HepG2 (cell line): ENCODE measurements at regions not wholly inside any gene's neighbourhood (a gene's known extent, or its start where the extent isn't known, plus 50 kb on each side); places are given as distances from the start of the nearest gene placed in this dataset.

ENCODE experiments used
- ATAC-seq: fragments of 200-7000 bp; cut with Tn5 transposase; 3 replicates; pipeline ENCODE4 v1.9.1; 2020; ENCODE audit warnings: mild to moderate bottlenecking, moderate library complexity
- BruUV-seq: library from RNA; stranded (reverse); fragments of 400-500 nt; replicated peaks from 2 replicates; lab custom pipeline; 2021; lab: Mats Ljungman, UMichigan
- CTCF ChIA-PET: fragments of 300-600 bp; formaldehyde crosslinking; extraction: SDS; loops from one replicate; lab custom pipeline; 2021; ENCODE audit warnings: low total read pairs, inconsistent platforms, low intra/inter-chr PET ratio; lab: Yijun Ruan, JAX
- POLR2A ChIA-PET: fragments of 350-600 bp; sonication (Branson Sonifier 250); formaldehyde crosslinking; loops from one replicate; lab custom pipeline; 2020; ENCODE audit warnings: antibody characterized with exemption, inconsistent platforms; lab: Yijun Ruan, JAX
- DNase-seq: peaks from one replicate; pipeline ENCODE4 v3.0.0-alpha.2; 2015; ENCODE audit warnings: low spot score
- FAIRE-seq: peaks from 3 replicates; lab custom pipeline; 2011; peaks lifted over from hg19 to GRCh38; lab: Jason Lieb, UNC
- H2AFZ ChIP-seq: one replicate; pipeline ENCODE4 v1.6.1; 2011; ENCODE audit warnings: low read length, inconsistent platforms
- H3K27ac ChIP-seq: fragments of 300-600 bp; 3 replicates; pipeline ENCODE4 v1.8.0; 2011; ENCODE audit warnings: mixed run types, mild to moderate bottlenecking, mixed read lengths, low read length, inconsistent platforms; ENCODE audit not compliant: insufficient read depth; ENCODE audit errors: extremely low read length
- H3K27me3 ChIP-seq, 2 experiments: fragments of 200-600 bp in 1 of 2; 2 replicates in 1 of 2; 3 replicates in 1 of 2; pipeline versions ENCODE4 v1.6.0 to v1.8.0; 2011; ENCODE audit warnings: low read length in 2 of 2, mild to moderate bottlenecking in 2 of 2, moderate library complexity in 2 of 2, inconsistent platforms in 1 of 2; ENCODE audit not compliant: insufficient read depth in 2 of 2, control insufficient read depth in 1 of 2
- H3K36me3 ChIP-seq, 2 experiments: fragments of 200-600 bp in 1 of 2; replicated peaks in 1 of 2; 2 replicates in 1 of 2; 3 replicates in 1 of 2; pipeline versions ENCODE4 v1.5.1 to v1.8.0; 2011; ENCODE audit warnings: low read length in 2 of 2, inconsistent platforms in 1 of 2; ENCODE audit not compliant: insufficient read depth in 2 of 2, control insufficient read depth in 1 of 2
- H3K4me1 ChIP-seq: 2 replicates; pipeline ENCODE4 v1.5.1; 2012; ENCODE audit warnings: low read length, inconsistent platforms; ENCODE audit not compliant: insufficient read depth
- H3K4me2 ChIP-seq: 2 replicates; pipeline ENCODE4 v1.6.0; 2011; ENCODE audit warnings: low read depth, low read length, inconsistent platforms
- H3K4me3 ChIP-seq, 3 experiments: fragments of 200-600 bp in 1 of 3; sonication (generic), shearing (Covaris generic) in 1 of 3; replicated peaks in 1 of 3; 2 replicates each; pipeline ENCODE4 v1.5.1; 2011 to 2016; ENCODE audit warnings: low read length in 3 of 3, inconsistent platforms in 2 of 3, low read depth in 2 of 3, mild to moderate bottlenecking in 2 of 3, control low read depth in 1 of 3, mixed read lengths in 1 of 3; ENCODE audit not compliant: insufficient read depth in 1 of 3
- H3K79me2 ChIP-seq: one replicate; pipeline ENCODE4 v1.6.1; 2011; ENCODE audit warnings: low read length, inconsistent platforms; ENCODE audit not compliant: insufficient read depth
- H3K9ac ChIP-seq: 2 replicates; pipeline ENCODE4 v1.6.0; 2011; ENCODE audit warnings: mild to moderate bottlenecking, low read depth, low read length, inconsistent platforms; ENCODE audit not compliant: insufficient read depth
- H3K9me3 ChIP-seq: 2 replicates; pipeline ENCODE4 v1.5.1; 2012; ENCODE audit warnings: mild to moderate bottlenecking, low read length
- H4K20me1 ChIP-seq: 2 replicates; pipeline ENCODE4 v1.6.0; 2011; ENCODE audit warnings: inconsistent platforms, mild to moderate bottlenecking, low read length, moderate library complexity; ENCODE audit not compliant: insufficient read depth
- BORCS8-MEF2B ChIP-seq: sonication (generic); formaldehyde crosslinking; IDR thresholded peaks from 2 replicates; pipeline ENCODE4 v1.8.0; 2022; ENCODE audit warnings: mild to moderate bottlenecking, missing genetic modification reagents
- DNMT1 ChIP-seq: sonication (generic); formaldehyde crosslinking; IDR thresholded peaks from 2 replicates; pipeline ENCODE4 v1.5.1; 2020; ENCODE audit warnings: mild to moderate bottlenecking, missing genetic modification reagents
- ETV6 ChIP-seq: sonication (generic); formaldehyde crosslinking; conservative IDR thresholded peaks from 2 replicates; pipeline ENCODE4 v1.4.0; 2020; ENCODE audit warnings: missing genetic modification reagents
- MEF2D ChIP-seq: sonication (generic); formaldehyde crosslinking; IDR thresholded peaks from 2 replicates; pipeline ENCODE4 v1.5.1; 2020; ENCODE audit warnings: mild to moderate bottlenecking, missing genetic modification reagents
- NFIB ChIP-seq: sonication (generic); formaldehyde crosslinking; IDR thresholded peaks from 2 replicates; pipeline ENCODE4 v1.9.0; 2021; ENCODE audit warnings: missing genetic modification reagents, mild to moderate bottlenecking, borderline replicate concordance
- NRL ChIP-seq: sonication (generic); formaldehyde crosslinking; IDR thresholded peaks from 2 replicates; pipeline ENCODE4 v1.5.0; 2020; ENCODE audit warnings: missing genetic modification reagents, mild to moderate bottlenecking, moderate library complexity, borderline replicate concordance
- RAD51 ChIP-seq: fragments of 450-650 bp; IDR thresholded peaks from 2 replicates; pipeline ENCODE4 v1.6.1; 2016; ENCODE audit warnings: borderline replicate concordance
- RBM22 ChIP-seq: fragments of 200-400 bp; formaldehyde crosslinking; optimal IDR thresholded peaks from 2 replicates; pipeline ENCODE3; 2017; ENCODE audit warnings: mild to moderate bottlenecking, low read length, moderate library complexity
- TBP ChIP-seq: sonication (generic); formaldehyde crosslinking; IDR thresholded peaks from 2 replicates; pipeline ENCODE4 v1.5.0; 2020; ENCODE audit warnings: missing genetic modification reagents
- THAP11 ChIP-seq: IDR thresholded peaks from 2 replicates; pipeline ENCODE4 v1.6.1; 2016; ENCODE audit warnings: missing biosample characterization, missing genetic modification reagents
- ZNF460 ChIP-seq: sonication (generic); formaldehyde crosslinking; IDR thresholded peaks from 2 replicates; pipeline ENCODE4 v1.5.1; 2020; ENCODE audit warnings: missing genetic modification reagents, mild to moderate bottlenecking, borderline replicate concordance
- ZNF644 ChIP-seq: IDR thresholded peaks from 2 replicates; pipeline ENCODE4 v1.6.1; 2016; ENCODE audit warnings: low read depth
- ZNF678 ChIP-seq: sonication (generic); formaldehyde crosslinking; IDR thresholded peaks from 2 replicates; pipeline ENCODE4 v1.4.0; 2020; ENCODE audit warnings: mild to moderate bottlenecking, missing genetic modification reagents
- WGBS: methylation state at CpG from one replicate; pipeline ENCODE4 v1.1.6; 2017; ENCODE audit warnings: low lambda C conversion rate; 5-methylcytosine and 5-hydroxymethylcytosine counted together
- in situ Hi-C: cut with HindIII; loops from 2 replicates; pipeline ENCODE4 v1.10.0; 2017; ENCODE audit warnings: low pct_unique_long_range_greater_than_20kb; ENCODE audit not compliant: extremely low pct_ligation_motif_present
- intact Hi-C: fragments of 100-400 bp; cut with micrococcal nuclease; formaldehyde crosslinking; loops from one replicate; pipeline ENCODE4 v1.10.0; 2022; ENCODE audit not compliant: unreplicated experiment
- TF ChIP-seq, protein P1 (sequence below): sonication (generic); formaldehyde crosslinking; IDR thresholded peaks from 2 replicates; pipeline ENCODE4 v1.4.0; 2020; ENCODE audit warnings: missing genetic modification reagents
- TF ChIP-seq, protein P2 (sequence below): sonication (generic); formaldehyde crosslinking; IDR thresholded peaks from 2 replicates; pipeline ENCODE4 v1.9.0; 2021; ENCODE audit warnings: missing genetic modification reagents, borderline replicate concordance

DNA sequence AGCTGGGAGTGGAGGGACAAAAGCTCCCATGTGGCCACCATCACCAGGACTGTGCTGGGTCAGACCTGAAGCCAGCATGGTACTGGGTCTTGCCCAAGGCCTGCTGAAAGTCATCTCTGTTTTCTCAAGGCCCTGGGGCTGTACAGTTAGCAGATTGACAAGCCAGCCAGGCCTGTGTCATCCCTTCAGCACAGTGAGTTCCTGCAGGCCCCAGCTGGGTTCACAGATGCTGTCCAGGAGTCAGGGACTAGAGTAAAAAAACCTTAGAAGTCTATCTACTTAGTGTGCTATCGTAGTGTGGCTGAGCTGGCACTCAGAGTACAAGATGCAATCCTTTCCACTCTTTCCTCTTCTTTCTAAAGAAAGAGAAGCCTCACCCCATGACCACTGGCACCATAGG, 246.0 kb upstream of the NAALADL2 start:
- in situ Hi-C loops (no loop called here), intact Hi-C loops (no loop called here)
- H3K9ac ChIP-seq = no peak overlapping the region
- H3K27ac ChIP-seq = no peak overlapping the region
- no TSS peak for BruUV-seq
- H4K20me1 ChIP-seq = no peaks in the 10 kb centered on the region
- H3K4me3 ChIP-seq = no peak overlapping the region
- H3K36me3 ChIP-seq = no peaks in the 10 kb centered on the region
- H3K9me3 ChIP-seq = no peaks in the 10 kb centered on the region
- no peak for ATAC-seq
- H3K4me1 ChIP-seq = no peaks in the 10 kb centered on the region
- DNase-seq = no peak
- CTCF ChIA-PET = no interaction called here
- H3K79me2 ChIP-seq = no peaks in the 10 kb centered on the region
- no peak for FAIRE-seq
- TF ChIP-seq ZNF678 (CRISPR knock-in tag) (no peak), THAP11 (CRISPR knock-in tag) (no peak), DNMT1 (no peak), NFIB (CRISPR knock-in tag) (no peak)
- TF ChIP-seq, protein P1, sequence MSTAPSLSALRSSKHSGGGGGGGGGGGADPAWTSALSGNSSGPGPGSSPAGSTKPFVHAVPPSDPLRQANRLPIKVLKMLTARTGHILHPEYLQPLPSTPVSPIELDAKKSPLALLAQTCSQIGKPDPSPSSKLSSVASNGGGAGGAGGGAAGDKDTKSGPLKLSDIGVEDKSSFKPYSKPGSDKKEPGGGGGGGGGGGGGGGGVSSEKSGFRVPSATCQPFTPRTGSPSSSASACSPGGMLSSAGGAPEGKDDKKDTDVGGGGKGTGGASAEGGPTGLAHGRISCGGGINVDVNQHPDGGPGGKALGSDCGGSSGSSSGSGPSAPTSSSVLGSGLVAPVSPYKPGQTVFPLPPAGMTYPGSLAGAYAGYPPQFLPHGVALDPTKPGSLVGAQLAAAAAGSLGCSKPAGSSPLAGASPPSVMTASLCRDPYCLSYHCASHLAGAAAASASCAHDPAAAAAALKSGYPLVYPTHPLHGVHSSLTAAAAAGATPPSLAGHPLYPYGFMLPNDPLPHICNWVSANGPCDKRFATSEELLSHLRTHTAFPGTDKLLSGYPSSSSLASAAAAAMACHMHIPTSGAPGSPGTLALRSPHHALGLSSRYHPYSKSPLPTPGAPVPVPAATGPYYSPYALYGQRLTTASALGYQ (CRISPR knock-in tag) = no peak
- WGBS = 0% methylated on average over 1 of the region's 1 CpG
- no peak overlapping the region for H3K4me2 ChIP-seq
- no peak overlapping the region for H2AFZ ChIP-seq
- H3K27me3 ChIP-seq = no peaks in the 10 kb centered on the region
- POLR2A ChIA-PET = no interaction called here

DNA sequence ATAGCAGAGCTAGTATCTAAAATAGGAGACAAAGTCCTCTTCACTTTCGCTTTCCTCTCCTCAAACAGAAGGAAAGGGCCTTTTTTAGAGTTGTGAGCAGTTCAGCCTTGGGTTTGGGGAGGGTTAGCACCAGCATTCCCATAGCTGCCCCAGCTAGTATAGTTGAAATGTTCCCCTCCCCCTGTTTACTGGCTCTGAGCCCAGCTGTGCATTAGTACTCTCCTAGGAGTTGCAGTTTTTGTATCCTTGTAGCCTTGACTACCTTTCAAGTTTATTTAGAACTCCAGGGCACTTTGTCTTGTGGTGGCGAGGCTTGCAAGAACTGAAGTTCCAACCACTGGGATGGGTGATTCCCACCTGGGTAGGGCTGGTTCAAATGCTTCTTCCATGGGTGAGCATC, 245.1 kb upstream of the NAALADL2 start:
- in situ Hi-C loops (no loop called here), intact Hi-C loops (no loop called here)
- ATAC-seq (no peak), FAIRE-seq (no peak), DNase-seq (no peak)
- H3K79me2 ChIP-seq = no peaks in the 10 kb centered on the region
- no peak overlapping the region for H3K27ac ChIP-seq
- ChIA-PET POLR2A (no interaction called here), CTCF (no interaction called here)
- no peaks in the 10 kb centered on the region for H3K36me3 ChIP-seq
- 0% methylated on average over 2 of the region's 2 CpGs for WGBS
- no peak overlapping the region for H3K4me2 ChIP-seq
- H3K27me3 ChIP-seq = no peaks in the 10 kb centered on the region
- no peaks in the 10 kb centered on the region for H3K9me3 ChIP-seq
- TF ChIP-seq ZNF644 = no peak
- TF ChIP-seq, protein P2, sequence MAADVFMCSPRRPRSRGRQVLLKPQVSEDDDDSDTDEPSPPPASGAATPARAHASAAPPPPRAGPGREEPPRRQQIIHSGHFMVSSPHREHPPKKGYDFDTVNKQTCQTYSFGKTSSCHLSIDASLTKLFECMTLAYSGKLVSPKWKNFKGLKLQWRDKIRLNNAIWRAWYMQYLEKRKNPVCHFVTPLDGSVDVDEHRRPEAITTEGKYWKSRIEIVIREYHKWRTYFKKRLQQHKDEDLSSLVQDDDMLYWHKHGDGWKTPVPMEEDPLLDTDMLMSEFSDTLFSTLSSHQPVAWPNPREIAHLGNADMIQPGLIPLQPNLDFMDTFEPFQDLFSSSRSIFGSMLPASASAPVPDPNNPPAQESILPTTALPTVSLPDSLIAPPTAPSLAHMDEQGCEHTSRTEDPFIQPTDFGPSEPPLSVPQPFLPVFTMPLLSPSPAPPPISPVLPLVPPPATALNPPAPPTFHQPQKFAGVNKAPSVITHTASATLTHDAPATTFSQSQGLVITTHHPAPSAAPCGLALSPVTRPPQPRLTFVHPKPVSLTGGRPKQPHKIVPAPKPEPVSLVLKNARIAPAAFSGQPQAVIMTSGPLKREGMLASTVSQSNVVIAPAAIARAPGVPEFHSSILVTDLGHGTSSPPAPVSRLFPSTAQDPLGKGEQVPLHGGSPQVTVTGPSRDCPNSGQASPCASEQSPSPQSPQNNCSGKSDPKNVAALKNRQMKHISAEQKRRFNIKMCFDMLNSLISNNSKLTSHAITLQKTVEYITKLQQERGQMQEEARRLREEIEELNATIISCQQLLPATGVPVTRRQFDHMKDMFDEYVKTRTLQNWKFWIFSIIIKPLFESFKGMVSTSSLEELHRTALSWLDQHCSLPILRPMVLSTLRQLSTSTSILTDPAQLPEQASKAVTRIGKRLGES (CRISPR knock-in tag) = no peak
- no peak for TF ChIP-seq ZNF460
- no peak for TF ChIP-seq MEF2D (CRISPR knock-in tag)
- no peak for TF ChIP-seq TBP
- no peak for TF ChIP-seq BORCS8-MEF2B (CRISPR knock-in tag)
- TF ChIP-seq NRL = no peak
- TF ChIP-seq ETV6 (CRISPR knock-in tag) = no peak
- TF ChIP-seq RBM22 = no peak
- no peak for TF ChIP-seq RAD51
- no peaks in the 10 kb centered on the region for H3K4me1 ChIP-seq
- H3K4me3 ChIP-seq = no peak overlapping the region
- H2AFZ ChIP-seq = no peak overlapping the region
- H4K20me1 ChIP-seq = no peaks in the 10 kb centered on the region
- no TSS peak for BruUV-seq
- no peak overlapping the region for H3K9ac ChIP-seq
